ENCODE measurements at regions not wholly inside any gene's neighbourhood (a gene's known extent, or its start where the extent isn't known, plus 50 kb on each side); places are given as distances from the start of the nearest gene placed in this dataset.

- no peak for DNase-seq (ENCODE audit: low read depth)
Measured at GRCh38 chr20:20831794-20832193, 119.3 kb upstream of the RALGAPA2 start.

- DNase-seq (ENCODE audit: low read depth), result no peak
Measured at GRCh38 chr20:20829681-20830080, 117.2 kb upstream of the RALGAPA2 start.

DNA sequence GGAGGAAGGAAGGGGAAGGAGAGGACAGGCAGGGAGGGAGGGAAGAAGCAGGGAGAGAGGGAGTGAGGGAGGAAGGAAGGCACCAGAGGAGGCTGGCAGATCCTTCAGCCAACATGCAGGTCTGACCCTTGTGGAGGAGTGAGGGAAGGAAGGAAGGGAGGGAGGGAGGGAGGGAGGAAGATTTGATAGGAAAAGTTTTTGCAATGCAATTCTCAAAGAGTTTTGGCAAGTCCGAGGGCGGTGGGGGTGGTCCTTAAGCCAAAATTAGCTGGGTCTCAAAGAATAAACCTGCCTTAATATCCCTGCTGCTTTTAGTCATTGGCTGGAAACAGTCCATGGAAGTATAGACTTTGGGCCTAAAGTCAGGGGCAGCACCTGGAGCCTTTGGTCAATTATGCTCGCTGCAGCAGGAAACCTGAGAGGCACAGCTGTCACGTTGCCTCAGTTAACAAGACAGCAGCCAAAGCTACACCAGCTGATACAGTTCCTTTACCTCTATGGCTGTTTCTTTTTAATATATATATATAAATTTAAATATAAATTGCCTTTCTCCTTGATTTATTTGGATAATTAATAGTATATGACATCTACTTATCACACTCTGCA lies 115.7 kb upstream of the RALGAPA2 start:
- DNase-seq (ENCODE audit: low read depth), result peak; percentile 6

GRCh38 chr20:20824924-20825584 lies 112.6 kb upstream of the RALGAPA2 start:
- peak; percentile 28 for DNase-seq (ENCODE audit: low read depth)

GRCh38 chr20:20823476-20823881 lies 111.0 kb upstream of the RALGAPA2 start:
- no peak for DNase-seq (ENCODE audit: low read depth)

- DNase-seq (ENCODE audit: low read depth), result peak; percentile 13
Measured at GRCh38 chr20:20821484-20822260, 109.2 kb upstream of the RALGAPA2 start.

- DNase-seq (ENCODE audit: low read depth), result peak; percentile 17
Measured at GRCh38 chr20:20820785-20821483, 108.5 kb upstream of the RALGAPA2 start.

- peak; percentile 7 for DNase-seq (ENCODE audit: low read depth)
Measured at GRCh38 chr20:20820104-20820503, 107.7 kb upstream of the RALGAPA2 start.

- no peak for DNase-seq (ENCODE audit: low read depth)
Measured at GRCh38 chr20:20816969-20817755, 104.7 kb upstream of the RALGAPA2 start.

- DNase-seq (ENCODE audit: low read depth), result no peak
Measured at GRCh38 chr20:20815711-20816455, 103.4 kb upstream of the RALGAPA2 start.

- no peak for DNase-seq (ENCODE audit: low read depth)
Measured at GRCh38 chr20:20814685-20815084, 102.2 kb upstream of the RALGAPA2 start.

DNA sequence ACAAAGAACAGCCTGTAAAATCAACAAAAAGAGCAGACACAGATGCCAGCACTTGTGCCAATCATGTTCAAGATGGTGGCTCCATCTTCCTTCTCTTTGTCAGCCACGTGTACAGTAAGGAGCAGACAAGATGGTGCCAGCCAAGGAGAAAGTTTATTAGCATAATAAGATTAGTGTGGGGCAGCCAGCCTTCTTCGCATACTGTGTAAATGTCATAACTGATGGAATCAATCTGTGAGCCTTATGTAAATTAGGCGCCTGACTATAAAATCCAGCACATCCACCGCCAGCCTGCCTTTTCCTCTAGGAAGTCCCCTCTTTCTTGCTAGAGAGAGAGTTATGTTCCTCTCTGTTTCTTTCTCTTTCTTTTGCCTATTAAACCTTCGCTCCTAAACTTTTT lies 99.7 kb upstream of the RALGAPA2 start:
- DNase-seq (ENCODE audit: low read depth), result no peak

GRCh38 chr20:20808016-20808415 lies 95.6 kb upstream of the RALGAPA2 start:
- DNase-seq (ENCODE audit: low read depth), result no peak

GRCh38 chr20:20806121-20807095 lies 94.0 kb upstream of the RALGAPA2 start:
- no peak for DNase-seq (ENCODE audit: low read depth)

- no peak for DNase-seq (ENCODE audit: low read depth)
Measured at GRCh38 chr20:20803011-20803410, 90.6 kb upstream of the RALGAPA2 start.

- no peak for DNase-seq (ENCODE audit: low read depth)
Measured at GRCh38 chr20:20802328-20802727, 89.9 kb upstream of the RALGAPA2 start.

DNA sequence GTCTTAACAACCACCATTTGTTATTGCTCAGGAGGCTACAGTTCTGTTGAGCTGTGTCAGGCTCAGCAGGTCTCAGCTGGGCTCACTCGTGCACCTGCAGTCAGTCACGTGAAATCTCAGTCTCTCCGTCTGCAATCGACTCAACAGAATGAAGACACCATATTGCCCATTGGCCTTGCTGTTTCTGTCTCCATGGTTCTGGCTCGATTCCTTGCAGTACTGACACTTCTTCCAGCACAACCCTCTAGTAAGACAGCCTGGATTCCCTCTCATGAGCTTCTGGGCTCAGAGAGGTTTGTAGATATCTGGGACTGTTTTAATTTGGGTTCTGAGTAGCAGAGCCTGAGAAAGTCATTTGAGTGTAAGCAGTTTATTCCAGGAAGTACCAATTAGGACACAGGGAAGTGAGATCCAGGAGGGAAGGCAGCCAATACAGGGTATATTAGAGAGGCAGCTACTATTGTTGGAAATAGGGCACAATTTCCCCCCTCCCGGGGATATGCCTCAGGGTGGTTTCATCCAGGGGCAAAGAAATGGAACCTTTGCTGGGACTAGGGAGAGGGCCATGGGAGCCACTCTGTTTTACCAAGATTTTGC lies 87.4 kb upstream of the RALGAPA2 start:
- no peak for DNase-seq (ENCODE audit: low read depth)

GRCh38 chr20:20797521-20798310 lies 85.3 kb upstream of the RALGAPA2 start:
- no peak for DNase-seq (ENCODE audit: low read depth)
